ENCODE measurements at regions not wholly inside any gene's neighbourhood (a gene's known extent, or its start where the extent isn't known, plus 50 kb on each side); places are given as distances from the start of the nearest gene placed in this dataset.

DNA sequence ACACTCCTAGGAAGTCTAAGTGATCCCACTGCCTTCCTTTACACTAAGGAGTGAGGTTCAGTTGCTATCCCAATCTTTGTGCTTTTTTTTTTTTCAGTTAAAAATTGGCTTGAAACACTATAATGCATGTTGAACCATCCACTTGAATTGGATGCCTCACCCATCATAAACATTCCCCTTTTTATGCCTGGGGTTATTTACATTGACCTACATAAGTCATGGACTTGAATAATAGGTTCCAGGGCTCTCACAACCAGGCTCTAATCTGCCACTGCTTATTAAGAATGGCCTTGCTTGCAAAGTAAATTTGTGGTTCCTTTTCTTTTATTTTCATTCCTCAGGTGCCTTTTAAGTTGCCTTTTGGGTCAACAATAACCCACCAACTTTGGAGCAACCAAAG is 236.1 kb upstream of the MEIS1 start (continued):
- TF ChIP-seq, protein P1, sequence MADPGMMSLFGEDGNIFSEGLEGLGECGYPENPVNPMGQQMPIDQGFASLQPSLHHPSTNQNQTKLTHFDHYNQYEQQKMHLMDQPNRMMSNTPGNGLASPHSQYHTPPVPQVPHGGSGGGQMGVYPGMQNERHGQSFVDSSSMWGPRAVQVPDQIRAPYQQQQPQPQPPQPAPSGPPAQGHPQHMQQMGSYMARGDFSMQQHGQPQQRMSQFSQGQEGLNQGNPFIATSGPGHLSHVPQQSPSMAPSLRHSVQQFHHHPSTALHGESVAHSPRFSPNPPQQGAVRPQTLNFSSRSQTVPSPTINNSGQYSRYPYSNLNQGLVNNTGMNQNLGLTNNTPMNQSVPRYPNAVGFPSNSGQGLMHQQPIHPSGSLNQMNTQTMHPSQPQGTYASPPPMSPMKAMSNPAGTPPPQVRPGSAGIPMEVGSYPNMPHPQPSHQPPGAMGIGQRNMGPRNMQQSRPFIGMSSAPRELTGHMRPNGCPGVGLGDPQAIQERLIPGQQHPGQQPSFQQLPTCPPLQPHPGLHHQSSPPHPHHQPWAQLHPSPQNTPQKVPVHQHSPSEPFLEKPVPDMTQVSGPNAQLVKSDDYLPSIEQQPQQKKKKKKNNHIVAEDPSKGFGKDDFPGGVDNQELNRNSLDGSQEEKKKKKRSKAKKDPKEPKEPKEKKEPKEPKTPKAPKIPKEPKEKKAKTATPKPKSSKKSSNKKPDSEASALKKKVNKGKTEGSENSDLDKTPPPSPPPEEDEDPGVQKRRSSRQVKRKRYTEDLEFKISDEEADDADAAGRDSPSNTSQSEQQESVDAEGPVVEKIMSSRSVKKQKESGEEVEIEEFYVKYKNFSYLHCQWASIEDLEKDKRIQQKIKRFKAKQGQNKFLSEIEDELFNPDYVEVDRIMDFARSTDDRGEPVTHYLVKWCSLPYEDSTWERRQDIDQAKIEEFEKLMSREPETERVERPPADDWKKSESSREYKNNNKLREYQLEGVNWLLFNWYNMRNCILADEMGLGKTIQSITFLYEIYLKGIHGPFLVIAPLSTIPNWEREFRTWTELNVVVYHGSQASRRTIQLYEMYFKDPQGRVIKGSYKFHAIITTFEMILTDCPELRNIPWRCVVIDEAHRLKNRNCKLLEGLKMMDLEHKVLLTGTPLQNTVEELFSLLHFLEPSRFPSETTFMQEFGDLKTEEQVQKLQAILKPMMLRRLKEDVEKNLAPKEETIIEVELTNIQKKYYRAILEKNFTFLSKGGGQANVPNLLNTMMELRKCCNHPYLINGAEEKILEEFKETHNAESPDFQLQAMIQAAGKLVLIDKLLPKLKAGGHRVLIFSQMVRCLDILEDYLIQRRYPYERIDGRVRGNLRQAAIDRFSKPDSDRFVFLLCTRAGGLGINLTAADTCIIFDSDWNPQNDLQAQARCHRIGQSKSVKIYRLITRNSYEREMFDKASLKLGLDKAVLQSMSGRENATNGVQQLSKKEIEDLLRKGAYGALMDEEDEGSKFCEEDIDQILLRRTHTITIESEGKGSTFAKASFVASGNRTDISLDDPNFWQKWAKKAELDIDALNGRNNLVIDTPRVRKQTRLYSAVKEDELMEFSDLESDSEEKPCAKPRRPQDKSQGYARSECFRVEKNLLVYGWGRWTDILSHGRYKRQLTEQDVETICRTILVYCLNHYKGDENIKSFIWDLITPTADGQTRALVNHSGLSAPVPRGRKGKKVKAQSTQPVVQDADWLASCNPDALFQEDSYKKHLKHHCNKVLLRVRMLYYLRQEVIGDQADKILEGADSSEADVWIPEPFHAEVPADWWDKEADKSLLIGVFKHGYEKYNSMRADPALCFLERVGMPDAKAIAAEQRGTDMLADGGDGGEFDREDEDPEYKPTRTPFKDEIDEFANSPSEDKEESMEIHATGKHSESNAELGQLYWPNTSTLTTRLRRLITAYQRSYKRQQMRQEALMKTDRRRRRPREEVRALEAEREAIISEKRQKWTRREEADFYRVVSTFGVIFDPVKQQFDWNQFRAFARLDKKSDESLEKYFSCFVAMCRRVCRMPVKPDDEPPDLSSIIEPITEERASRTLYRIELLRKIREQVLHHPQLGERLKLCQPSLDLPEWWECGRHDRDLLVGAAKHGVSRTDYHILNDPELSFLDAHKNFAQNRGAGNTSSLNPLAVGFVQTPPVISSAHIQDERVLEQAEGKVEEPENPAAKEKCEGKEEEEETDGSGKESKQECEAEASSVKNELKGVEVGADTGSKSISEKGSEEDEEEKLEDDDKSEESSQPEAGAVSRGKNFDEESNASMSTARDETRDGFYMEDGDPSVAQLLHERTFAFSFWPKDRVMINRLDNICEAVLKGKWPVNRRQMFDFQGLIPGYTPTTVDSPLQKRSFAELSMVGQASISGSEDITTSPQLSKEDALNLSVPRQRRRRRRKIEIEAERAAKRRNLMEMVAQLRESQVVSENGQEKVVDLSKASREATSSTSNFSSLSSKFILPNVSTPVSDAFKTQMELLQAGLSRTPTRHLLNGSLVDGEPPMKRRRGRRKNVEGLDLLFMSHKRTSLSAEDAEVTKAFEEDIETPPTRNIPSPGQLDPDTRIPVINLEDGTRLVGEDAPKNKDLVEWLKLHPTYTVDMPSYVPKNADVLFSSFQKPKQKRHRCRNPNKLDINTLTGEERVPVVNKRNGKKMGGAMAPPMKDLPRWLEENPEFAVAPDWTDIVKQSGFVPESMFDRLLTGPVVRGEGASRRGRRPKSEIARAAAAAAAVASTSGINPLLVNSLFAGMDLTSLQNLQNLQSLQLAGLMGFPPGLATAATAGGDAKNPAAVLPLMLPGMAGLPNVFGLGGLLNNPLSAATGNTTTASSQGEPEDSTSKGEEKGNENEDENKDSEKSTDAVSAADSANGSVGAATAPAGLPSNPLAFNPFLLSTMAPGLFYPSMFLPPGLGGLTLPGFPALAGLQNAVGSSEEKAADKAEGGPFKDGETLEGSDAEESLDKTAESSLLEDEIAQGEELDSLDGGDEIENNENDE (IDR thresholded peaks at IDR 0.05; ENCODE audit: insufficient replicate concordance, low read length), result no peak
- TF ChIP-seq KDM1A (IDR thresholded peaks at IDR 0.05; ENCODE audit: borderline replicate concordance, low read length) (no peak), YY1 (IDR thresholded peaks at IDR 0.05; ENCODE audit: low read depth, low read length) (no peak), KDM5A (IDR thresholded peaks at IDR 0.05; ENCODE audit: low read length) (no peak), JUND (IDR thresholded peaks at IDR 0.05; ENCODE audit: low read length) (no peak), CHD1 (IDR thresholded peaks at IDR 0.05; ENCODE audit: low read depth, low read length) (no peak), SAP30 (IDR thresholded peaks at IDR 0.05; ENCODE audit: insufficient read depth, insufficient replicate concordance, low read length) (no peak), SP4 (IDR thresholded peaks at IDR 0.05; ENCODE audit: low read length) (no peak)
